Erythroblast (primary cell): ENCODE measurements at regions not wholly inside any gene's neighbourhood (a gene's known extent, or its start where the extent isn't known, plus 50 kb on each side); places are given as distances from the start of the nearest gene placed in this dataset.

Experiments used
- GATA1 ChIP-seq: IDR thresholded peaks from 2 replicates; pipeline ENCODE4 v1.6.1; 2011; ENCODE audit warnings: low read depth, mild to moderate bottlenecking, control low read depth, low read length, moderate library complexity
- POLR2A ChIP-seq: IDR thresholded peaks from 2 replicates; pipeline ENCODE4 v1.6.1; 2011; ENCODE audit warnings: mild to moderate bottlenecking, low read length

DNA sequence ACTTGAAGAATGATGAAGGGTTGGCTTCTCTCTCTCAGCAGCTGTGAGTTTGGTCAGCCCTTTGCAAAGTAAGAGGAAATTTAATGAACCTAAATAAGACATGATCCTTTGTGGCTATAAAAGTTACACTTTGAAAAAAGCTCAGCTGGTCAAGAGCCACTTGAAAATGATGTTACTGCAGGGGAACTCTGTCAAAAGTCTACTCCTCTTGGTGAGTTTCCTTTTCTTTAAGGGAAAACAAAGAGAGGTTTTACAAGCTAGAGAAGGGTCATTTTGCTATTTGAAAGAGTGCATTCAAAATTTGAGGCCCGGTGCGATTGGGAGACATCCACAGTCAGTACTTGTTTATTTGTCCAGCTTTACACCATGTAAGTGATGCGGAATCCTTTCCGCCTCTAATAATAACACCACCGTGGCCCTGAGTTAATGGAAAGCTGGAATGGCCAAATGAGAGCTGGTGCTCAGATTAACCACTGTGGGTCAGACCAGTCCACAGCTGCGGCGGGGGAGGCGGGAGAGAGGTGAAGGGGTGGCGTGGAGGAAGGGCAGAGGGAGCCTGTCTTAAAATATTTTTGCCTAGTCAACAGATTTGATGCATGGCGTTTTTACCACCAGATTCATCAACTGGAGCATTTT is 404.0 kb downstream of the TLE4 start:
- TF ChIP-seq POLR2A, result no peak
- TF ChIP-seq GATA1, result no peak
